Fibroblast of lung (primary cell): ENCODE measurements at regions not wholly inside any gene's neighbourhood (a gene's known extent, or its start where the extent isn't known, plus 50 kb on each side); places are given as distances from the start of the nearest gene placed in this dataset.

ENCODE experiments used
- CTCF ChIP-seq, 2 donors: IDR thresholded peaks in 1 of 2; conservative IDR thresholded peaks in 1 of 2; 1 replicate in 1 of 2; 2 replicates in 1 of 2; pipeline ENCODE4 v1.5.1; 2011 to 2012; ENCODE audit warnings: low read length in 2 of 2, control low read depth in 1 of 2, inconsistent platforms in 1 of 2, low read depth in 1 of 2, mild to moderate bottlenecking in 1 of 2
- EZH2 ChIP-seq: IDR thresholded peaks from 2 replicates; pipeline ENCODE4 v1.5.1; 2012; ENCODE audit warnings: low read length, control low read depth, mild to moderate bottlenecking; ENCODE audit errors: missing control alignments

- no peak for TF ChIP-seq CTCF (conservative IDR thresholded peaks at IDR 0.05 in 1 of 2, IDR thresholded peaks at IDR 0.05 in 1 of 2; ENCODE audit: low read depth in 1 of 2, low read length in 2 of 2)
- no peak for TF ChIP-seq EZH2
Measured at GRCh38 chr12:41983394-41983793, 161.3 kb downstream of the GXYLT1 start.
